Mucosa of descending colon (tissue), 3 donors: ENCODE measurements at regions not wholly inside any gene's neighbourhood (a gene's known extent, or its start where the extent isn't known, plus 50 kb on each side); places are given as distances from the start of the nearest gene placed in this dataset.
A peak's percentile ranks its signal among the peaks of the same experiment; 100 is the strongest.

Experiments used
- ATAC-seq: fragments of 200-7000 bp; cut with Tn5 transposase; one replicate; pipeline ENCODE4 v1.9.1; 2020; ENCODE audit warnings: mild to moderate bottlenecking, moderate library complexity
- DNase-seq, 3 donors: peaks; one replicate each; pipeline ENCODE4 v3.0.0-alpha.2; 2020
- H3K36me3 ChIP-seq: fragments of 200-600 bp; one replicate; pipeline ENCODE4 v1.8.0; 2021; ENCODE audit warnings: low read depth, mild to moderate bottlenecking
- H3K4me1 ChIP-seq: fragments of 200-600 bp; one replicate; pipeline ENCODE4 v1.8.0; 2021; ENCODE audit warnings: low read depth, mild to moderate bottlenecking
- H3K4me3 ChIP-seq: fragments of 200-600 bp; one replicate; pipeline ENCODE4 v1.8.0; 2021; ENCODE audit warnings: mild to moderate bottlenecking
- H3K9me3 ChIP-seq: fragments of 200-600 bp; one replicate; pipeline ENCODE4 v1.8.0; 2021; ENCODE audit warnings: mild to moderate bottlenecking
- intact Hi-C, 2 donors: fragments of 100-400 bp; cut with DNase I in 1 of 2; cut with micrococcal nuclease in 1 of 2; formaldehyde crosslinking; loops; one replicate each; pipeline versions ENCODE4 v1.11.0 to v1.11.1; 2022; cut with DNase I, micrococcal nuclease
- TF ChIP-seq, protein P1 (sequence below): fragments of 200-600 bp; IDR thresholded peaks from one replicate; pipeline ENCODE4 v1.8.0; 2022; ENCODE audit warnings: antibody characterized with exemption, mild to moderate bottlenecking
- donor health status: DM: no; HTN: no; CAD: no; lungs with moderate emphysema.
- donor health status: DM: no; HTN: no; CAD: no.
- donor health status: DM: no; HTN: yes; CAD: no.

DNA sequence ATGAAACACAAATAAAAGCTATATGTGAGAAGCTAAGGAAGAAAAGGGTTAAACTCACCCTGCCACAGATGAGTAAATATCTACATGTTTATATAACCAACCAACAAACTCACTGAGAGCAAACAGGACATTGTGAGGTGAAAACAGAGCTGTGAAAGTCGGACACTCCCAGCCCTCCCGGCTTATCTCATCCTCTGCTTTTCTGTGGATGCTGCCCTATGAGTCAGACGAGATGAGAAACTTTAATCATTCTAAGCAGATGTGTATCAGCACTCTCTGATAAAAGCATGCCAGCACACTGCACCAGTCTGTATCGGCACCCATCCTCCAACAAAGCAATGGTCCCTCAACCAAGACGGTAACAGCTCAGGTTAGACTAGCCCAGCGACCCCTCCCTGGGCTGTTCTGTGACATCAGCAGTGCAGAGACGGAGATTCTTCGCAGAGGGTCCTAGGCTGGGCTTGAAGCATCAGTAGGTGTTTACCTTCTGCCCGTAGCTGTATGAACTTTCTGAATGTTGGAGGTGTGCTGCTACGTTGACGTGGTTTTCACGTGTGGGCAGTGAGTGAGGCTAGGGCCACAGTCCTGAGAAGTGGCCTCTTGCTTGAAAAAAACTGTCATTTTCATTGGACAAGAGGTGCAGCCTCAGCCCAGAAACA is 119.8 kb upstream of the ALDH1A3 start:
- TF ChIP-seq, protein P1, sequence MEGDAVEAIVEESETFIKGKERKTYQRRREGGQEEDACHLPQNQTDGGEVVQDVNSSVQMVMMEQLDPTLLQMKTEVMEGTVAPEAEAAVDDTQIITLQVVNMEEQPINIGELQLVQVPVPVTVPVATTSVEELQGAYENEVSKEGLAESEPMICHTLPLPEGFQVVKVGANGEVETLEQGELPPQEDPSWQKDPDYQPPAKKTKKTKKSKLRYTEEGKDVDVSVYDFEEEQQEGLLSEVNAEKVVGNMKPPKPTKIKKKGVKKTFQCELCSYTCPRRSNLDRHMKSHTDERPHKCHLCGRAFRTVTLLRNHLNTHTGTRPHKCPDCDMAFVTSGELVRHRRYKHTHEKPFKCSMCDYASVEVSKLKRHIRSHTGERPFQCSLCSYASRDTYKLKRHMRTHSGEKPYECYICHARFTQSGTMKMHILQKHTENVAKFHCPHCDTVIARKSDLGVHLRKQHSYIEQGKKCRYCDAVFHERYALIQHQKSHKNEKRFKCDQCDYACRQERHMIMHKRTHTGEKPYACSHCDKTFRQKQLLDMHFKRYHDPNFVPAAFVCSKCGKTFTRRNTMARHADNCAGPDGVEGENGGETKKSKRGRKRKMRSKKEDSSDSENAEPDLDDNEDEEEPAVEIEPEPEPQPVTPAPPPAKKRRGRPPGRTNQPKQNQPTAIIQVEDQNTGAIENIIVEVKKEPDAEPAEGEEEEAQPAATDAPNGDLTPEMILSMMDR, result no peak
- DNase-seq, result peak in 1 of 3 donors; percentile 27
- no peak overlapping the region for H3K4me3 ChIP-seq
- no peaks in the 10 kb centered on the region for H3K9me3 ChIP-seq
- ATAC-seq, result peak; percentile 88
- no peaks in the 10 kb centered on the region for H3K4me1 ChIP-seq
- H3K36me3 ChIP-seq, result no peaks in the 10 kb centered on the region
- intact Hi-C loops, result no loop called here

DNA sequence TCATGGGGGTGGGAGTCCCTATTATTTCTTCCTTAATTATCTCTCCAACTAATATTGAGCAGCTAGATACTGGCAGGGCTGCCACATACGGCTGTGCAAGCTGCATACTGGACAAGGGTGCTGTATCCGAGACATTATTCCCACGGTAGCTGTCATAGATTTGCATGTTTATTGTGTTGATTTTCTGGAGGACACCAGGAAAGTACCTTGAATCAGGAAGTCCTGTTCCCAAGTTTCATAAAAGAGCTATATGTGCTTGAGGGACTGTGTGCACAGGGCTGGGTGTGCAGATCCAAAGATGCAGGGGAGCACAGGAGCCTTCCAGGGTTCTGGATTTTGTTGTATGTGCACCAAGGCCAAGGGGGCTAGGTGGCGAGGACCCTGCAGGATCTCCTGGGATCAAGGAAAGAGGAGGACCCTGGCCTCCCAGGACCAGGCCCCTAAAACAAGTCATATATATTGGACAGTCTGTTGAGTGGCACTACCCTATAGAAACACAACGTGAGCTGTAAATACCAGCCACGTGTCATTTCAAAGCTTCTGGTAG is 119.2 kb upstream of the ALDH1A3 start:
- Histone ChIP-seq H3K4me1 (no peaks in the 10 kb centered on the region), H3K9me3 (no peaks in the 10 kb centered on the region), H3K36me3 (no peaks in the 10 kb centered on the region), H3K4me3 (no peak overlapping the region)
- intact Hi-C loops, result no loop called here
- TF ChIP-seq, protein P1, result no peak
- ATAC-seq (peak; percentile 82), DNase-seq (no peak)

DNA sequence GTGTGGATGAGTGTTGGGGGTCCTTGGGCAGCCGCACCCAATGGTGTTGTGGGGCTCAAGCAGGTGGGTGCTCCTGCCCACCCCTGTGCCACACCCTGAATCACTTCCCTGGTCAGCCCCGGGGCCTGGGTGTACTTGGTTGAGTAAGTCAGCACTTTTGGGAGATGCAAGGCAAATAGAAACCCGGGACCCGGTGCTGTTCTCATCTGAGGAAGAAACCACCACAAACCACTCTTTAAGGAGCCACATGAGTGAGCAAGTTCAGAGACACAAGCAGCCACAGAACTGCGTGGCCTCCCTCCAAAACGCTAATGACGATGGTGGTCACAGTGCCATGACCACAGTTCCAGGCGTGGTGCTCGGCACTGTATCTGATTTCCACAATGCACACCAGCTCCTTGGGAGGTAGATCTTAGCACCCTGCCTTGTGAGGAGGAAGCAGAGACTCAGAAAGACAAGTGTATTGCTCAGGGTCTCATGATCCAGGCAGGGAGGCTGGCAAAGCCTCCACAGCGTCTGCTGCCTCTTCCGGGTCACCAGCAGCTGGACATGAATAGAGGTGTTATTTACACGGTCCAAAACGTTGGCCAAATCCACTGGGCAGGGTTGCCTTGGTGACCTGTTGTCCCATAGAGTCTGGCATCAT is 118.2 kb upstream of the ALDH1A3 start:
- TF ChIP-seq, protein P1, result no peak
- ATAC-seq (no peak), DNase-seq (no peak)
- H3K4me3 ChIP-seq, result no peak overlapping the region
- H3K9me3 ChIP-seq, result no peaks in the 10 kb centered on the region
- H3K36me3 ChIP-seq, result no peaks in the 10 kb centered on the region
- intact Hi-C loops, result no loop called here
- no peaks in the 10 kb centered on the region for H3K4me1 ChIP-seq

DNA sequence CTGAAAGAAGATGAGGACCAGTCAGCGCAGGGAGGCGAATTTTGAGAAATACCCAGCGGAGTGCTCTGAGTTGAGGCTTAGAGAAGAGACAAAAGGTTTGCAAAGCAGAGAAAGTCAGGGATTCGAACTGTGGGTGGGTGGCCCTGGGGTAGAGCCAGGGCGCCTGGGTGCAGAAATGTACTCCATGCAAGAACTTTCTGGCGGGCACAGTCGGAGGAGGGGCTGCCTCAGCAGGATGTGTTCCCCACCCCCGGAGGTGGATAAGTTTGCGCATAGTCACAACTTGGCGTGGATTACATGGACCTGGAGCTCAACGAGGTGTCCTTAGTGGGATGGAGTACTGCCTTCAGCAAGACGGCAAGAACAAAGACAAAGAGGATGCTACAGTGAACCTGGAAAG is 117.3 kb upstream of the ALDH1A3 start:
- DNase-seq (no peak), ATAC-seq (no peak)
- Histone ChIP-seq H3K9me3 (no peaks in the 10 kb centered on the region), H3K36me3 (no peaks in the 10 kb centered on the region), H3K4me3 (no peak overlapping the region), H3K4me1 (no peaks in the 10 kb centered on the region)
- TF ChIP-seq, protein P1, result no peak
- intact Hi-C loops, result no loop called here

DNA sequence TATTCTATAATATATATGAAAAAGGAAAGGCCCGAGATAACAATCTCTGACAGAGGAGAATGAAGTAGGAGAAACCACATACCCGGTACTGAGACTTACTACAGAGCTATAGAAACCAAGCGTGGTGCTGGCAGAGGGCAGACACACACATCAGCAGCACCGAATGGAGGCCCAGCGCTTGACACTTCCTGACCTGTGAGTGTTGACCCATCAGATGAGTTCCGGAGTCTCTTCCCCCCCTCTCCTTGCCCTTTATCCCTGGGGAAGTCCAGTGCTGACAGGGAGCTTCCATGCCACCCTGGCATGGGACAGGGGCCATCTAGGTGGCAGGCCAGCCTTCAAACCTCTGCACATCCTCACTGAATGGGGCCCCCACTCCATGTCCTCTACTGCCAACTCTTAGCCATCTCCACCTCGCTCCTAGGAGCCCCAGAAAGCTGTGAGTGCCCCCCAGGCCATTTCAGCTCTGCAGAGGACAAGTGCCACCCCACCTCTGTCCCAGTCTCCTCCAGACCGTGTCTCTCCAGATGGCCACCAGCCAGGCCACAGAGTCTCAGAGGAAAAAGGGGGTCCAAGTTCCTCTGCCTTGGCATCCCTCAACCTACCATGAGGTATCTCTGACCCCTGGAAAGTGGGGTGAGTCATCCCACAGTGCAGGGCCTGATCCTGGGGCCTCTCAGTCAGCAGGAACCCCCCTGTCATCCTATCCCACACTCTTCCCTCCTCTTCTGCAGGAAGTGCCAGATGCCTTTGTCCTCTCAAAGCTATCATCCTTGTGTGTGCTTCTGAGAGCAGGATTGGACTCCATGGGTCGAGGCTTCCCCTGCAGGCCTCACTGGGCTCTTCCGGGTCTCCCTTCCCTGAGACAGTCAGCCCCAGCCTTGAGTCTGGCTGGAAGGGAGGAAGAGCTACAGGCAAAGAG is 116.5 kb upstream of the ALDH1A3 start:
- H3K4me1 ChIP-seq, result no peaks in the 10 kb centered on the region
- DNase-seq, result no peak
- TF ChIP-seq, protein P1, result no peak
- H3K4me3 ChIP-seq, result no peak overlapping the region
- H3K9me3 ChIP-seq, result no peaks in the 10 kb centered on the region
- ATAC-seq, result no peak
- no peaks in the 10 kb centered on the region for H3K36me3 ChIP-seq
- intact Hi-C loops, result no loop called here
